ENCODE measurements at regions not wholly inside any gene's neighbourhood (a gene's known extent, or its start where the extent isn't known, plus 50 kb on each side); places are given as distances from the start of the nearest gene placed in this dataset.
A peak's percentile ranks its signal among the peaks of the same experiment; 100 is the strongest.
"Not testable (repeated sequence)": the region's sequence is repeated elsewhere in the genome, so short reads cannot be mapped to it uniquely, and the experiment has no call there.

DNA sequence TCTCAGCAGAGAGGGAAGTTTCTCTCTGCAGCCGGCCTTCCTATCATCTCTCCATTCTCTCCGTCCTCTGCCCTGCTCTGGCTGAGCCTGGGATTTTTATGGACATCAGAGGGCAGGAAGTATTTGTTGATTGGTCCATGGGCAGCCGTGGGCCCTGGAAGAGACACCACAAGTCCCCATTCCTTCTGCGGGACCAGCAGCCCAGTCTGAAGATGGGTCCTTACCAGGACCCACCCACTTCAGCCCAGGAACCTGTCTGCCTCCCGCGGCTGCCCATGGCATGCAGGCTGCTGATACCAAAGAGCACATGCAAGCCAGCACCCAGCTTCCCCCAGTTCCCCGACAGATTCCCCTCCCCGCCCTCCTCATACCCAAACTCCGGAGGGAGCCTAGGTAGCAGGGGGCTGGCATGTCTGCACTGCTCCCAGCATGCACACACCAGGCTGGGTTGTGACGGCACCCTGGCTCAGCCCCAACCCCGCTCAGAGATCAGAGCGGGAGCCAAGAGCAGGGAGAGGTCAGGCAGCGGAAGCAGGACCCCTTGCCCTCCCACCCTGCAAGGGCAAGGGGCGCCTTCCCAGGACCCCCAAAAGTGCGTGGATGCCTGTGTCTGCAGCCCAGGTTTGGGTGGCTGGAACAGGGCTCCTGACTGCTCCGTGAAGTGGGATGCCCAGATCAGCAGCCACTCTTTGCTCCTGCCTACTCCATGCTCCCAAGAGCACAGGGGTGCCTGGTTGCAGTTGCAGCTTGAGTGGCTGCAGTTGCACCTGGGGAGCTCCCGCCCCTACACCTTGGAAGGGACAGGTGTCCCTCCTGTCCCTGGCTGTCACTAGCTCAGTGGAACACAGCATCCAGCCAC, 538.6 kb upstream of the POT1 start:
- no peak for DNase-seq

DNA sequence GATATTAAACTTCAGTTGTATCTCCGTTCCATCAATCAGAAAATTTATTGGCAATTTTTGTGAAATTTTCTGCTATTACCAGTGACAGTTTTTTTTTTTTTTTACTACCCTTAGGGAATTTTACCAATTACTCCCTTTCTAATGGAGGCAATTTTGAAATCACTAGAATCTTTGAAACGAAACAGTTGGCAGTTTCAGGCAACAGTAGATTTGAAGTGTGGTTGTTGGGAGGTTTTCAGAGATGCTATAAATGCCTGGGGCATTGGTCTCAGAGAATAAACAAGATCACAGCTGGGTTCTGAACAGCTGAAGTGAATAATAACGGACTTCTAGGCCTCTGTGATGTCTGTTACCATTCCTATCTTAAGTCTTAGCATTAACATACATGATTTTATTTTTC, 535.9 kb upstream of the POT1 start:
- DNase-seq, result no peak

DNA sequence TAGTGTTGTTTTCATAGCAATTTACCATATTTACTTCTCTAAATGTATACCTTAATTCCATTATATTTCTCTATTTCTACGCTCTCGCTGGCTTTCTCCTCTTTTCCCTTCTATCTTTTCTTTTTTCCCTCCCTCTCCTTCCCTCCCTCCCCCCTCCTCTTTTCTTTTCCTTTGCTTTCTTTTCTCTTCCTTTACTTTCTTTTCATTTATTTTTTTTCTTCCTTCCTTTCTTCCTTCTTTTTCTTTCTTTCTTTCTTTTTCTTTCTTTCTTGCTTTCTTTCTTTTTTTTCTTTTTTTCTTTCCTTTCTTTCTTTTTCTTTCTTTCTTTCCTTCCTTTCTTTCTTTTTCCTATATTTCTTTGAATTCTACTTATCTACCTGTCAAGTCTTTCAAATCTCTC, 533.0 kb upstream of the POT1 start:
- no peak for DNase-seq

DNA sequence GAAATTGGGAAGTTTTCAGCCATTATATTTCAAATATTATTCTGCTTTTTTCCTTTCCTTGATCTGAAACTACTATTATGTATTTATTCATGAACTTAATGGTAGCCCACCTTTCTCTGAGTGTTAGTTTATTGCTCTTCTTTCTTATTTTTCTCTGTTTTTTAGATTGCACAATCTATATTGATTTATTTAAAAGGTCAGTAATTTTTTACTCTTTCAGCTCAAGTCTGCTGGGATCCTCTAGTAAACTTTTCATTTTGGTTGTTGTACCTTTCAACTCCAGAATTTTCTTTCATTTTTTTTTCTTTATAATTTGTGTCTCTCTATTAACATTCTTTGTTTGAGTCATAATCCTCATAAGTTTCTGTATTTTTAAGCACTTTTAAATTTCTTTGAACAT, 529.4 kb upstream of the POT1 start:
- no peak for DNase-seq

DNA sequence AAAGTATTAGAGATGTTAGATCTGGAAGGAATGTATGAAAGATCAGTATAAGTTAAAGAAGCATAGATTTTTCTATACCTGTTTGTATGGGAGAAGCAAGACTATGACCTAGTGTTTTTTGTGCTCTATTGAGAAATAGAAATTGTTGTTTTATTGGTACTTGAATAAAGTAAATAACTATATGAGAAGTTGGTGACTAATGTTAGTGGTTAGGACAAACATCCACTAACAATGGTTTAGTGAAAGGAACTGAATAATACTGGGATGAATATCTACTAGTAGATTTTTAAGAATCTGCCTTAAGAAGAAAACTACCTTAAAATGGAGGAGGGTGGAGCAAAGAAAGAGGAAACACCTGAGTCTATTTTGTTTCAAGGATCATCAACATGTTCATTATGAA, 521.1 kb upstream of the POT1 start:
- no peak for DNase-seq

DNA sequence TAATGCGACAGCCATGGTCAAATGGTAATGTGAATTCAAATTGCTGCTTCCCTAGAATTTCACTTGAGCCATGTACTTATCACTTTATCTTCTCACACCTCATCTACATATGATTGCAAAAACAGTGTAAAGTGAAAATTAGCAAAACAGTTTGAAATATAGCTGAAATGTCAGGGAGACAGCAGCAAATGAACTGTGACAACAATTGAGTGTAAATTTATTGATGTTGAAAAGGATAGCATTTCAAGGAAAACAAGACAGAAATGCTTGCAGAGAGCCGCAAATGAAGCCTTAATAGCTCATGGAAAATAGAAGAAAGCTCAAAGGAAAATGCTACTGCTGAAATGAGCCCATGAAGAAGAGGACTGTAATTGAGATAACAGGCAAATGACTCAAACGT, 516.2 kb upstream of the POT1 start:
- DNase-seq, result peak; percentile 24 to 61

DNA sequence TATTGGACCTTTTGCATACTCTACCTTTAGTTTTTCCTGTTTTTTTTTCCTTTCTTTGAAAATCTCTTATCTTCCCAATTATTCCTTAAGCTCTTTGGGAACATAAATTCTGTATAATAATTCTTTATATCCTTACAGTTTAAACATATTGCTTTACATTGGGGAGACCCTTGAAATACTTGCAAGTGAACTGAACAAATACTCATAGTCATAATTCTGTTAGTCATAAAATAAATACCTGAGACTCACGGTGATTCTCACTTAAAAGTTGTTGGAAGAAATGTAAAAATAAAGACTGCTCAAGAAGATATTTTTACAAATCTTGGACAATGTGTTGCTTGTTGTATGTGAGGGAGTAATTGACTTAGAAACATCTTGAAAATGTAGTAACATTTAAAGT, 515.2 kb upstream of the POT1 start:
- no peak for DNase-seq

DNA sequence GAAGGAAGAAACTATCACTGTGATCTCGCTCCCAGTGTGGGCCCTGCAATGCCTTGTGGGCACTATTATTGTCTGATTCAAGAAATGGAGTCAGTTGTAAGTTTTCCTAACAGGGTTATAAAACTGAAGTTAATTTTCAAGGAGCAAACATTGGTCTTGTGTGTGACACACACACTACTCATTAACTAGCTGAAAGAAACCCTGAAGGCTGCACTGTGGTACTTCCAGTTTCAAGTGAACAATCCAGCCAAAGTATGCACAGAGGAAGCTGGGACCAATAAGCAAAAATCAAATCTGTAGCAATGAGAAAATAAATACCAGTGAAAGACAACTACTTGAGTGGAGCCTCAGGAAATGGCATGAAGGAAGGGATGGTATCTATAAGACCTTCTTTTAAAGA, 506.6 kb upstream of the POT1 start:
- DNase-seq, result no peak

DNA sequence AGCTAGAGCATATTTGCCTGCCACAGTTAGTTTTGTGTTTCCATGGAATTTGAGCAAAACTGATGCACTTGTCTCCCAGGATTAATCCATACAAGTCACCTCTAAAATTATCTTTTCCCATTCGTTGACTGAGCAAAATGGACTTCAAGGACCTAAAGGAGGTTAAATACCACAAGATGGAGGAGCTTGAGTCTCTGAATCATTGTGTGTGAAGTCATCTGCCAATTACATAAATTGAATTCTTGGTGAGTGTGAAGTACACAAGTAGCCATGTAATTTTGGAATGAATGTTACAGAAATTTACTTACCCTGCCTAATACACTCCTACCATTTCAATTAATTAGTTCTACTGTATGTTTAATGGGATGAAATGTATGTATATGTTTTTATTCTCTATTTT, 501.7 kb upstream of the POT1 start:
- no peak for DNase-seq

DNA sequence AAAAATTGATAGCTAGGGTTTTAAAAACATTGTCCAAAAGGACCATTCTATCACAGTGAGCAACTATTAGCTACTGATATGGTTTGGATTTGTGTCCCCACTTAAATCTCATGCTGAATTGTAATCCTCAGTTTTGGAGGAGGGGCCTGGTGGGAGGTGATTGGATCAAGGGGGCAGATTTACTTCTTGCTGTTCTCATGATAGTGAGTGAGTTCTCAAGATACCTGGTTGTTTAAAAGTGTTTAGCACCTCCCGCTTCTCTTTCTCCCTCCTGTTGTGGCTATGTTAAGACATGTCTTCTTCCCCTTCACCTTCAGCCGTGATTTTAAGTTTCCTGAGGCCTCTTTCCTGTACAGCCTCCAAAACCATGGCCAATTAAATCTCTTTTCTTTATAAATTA, 500.4 kb upstream of the POT1 start:
- DNase-seq, result no peak

DNA sequence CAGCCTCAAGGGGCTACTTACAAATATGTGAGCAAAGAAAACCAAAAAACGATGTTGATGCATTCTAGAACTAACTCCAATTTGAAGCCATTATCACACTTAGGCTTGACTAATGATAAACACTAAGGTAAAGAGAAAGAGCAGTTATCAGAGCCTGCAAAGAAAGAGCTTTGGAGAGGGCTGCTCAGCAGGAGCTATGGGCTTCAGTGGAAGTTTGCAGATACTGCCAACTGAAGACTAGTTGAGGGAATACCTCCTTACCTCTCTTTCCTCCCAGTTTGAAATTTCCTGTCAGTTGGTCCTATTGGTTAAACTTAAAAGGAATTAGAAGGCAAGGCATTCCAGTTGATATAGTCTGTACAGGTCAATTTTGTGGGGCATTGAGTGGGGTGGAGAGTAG, 498.1 kb upstream of the POT1 start:
- no peak for DNase-seq

DNA sequence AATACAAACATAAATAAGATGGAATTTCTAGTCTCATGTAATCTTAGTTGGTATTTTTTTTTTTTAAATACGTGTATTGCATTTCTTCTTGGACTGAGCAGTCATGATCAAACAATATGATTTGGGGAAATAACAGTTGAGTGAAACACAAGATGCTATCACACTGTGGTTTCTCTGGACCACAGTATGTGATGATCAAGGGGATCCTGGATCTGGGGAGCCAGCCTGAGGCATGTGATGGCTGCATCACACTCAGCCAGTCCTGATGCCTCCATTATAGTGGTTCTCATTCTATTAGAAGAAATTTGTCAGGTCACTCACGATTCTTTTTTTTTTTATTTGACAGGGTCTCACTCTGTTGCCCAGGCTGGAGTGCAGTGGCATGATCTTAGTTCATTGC, 495.9 kb upstream of the POT1 start:
- no peak for DNase-seq

DNA sequence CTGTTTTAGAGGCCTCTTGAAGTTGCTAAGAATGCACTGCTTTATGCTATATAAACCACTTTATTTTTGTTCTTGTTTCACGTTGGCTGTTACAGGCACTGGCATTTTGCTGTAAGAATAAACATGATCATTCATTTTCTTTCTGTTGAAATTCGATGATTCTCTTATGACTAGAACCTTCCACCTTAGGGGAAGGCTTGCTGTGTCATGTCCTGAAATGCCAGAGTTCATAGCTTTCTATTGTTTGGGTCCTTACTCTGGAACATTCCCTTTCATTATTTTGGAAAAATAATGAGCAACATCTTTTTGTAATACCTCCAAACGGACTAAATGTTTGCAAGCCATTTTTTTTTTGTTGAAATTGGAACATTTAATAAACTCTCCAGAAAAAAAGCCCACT, 495.1 kb upstream of the POT1 start:
- no peak for DNase-seq

DNA sequence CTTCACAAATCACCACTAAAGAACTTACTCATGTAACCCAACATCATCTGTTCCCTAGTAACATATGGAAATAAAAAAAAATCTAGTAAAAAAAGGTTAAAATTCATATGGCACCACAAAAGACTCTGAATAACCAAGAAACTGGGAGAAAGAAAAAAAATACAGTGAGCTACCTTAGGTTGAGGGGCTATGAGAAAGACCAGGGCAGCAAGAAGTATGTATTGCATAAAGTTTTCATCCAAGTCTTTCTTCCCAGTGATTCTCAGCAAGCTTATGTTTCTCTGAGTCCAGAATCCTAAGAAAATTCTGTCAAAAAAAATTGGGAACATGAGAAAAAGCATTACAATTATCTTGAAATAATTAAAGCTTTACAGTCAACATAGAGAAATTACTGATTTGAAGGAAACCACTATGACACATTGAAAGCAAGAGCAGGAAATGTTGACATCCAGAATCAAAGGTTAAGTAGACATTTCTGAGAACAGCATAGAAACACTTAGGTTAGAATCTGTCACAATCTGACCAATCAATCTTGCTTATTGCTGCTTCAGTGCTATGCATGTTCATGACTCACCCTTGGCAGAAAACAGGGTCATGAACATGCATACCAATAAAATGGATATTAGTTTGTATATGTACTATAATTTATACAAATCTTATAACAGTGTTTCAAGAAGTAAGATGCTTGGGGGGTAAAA, 494.0 kb upstream of the POT1 start:
- no peak for DNase-seq

DNA sequence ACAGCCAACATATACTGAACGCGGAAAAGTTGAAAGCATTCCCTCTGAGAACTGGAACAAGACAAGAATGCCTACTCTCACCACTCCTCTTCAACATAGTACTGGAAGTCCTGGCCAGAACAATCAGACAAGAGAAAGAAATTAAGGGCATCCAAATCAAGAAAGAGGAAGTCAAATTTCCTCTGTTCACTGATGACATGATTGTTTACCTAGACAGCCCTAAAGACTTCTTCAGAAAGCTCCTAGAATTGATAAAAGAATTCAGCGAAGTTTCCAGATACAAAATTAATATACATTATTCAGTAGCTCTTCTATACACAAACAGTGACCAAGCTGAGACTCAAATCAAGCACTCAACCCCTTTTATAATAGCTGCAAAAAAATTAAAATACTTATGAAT, 491.8 kb upstream of the POT1 start:
- not testable (repeated sequence) for DNase-seq

DNA sequence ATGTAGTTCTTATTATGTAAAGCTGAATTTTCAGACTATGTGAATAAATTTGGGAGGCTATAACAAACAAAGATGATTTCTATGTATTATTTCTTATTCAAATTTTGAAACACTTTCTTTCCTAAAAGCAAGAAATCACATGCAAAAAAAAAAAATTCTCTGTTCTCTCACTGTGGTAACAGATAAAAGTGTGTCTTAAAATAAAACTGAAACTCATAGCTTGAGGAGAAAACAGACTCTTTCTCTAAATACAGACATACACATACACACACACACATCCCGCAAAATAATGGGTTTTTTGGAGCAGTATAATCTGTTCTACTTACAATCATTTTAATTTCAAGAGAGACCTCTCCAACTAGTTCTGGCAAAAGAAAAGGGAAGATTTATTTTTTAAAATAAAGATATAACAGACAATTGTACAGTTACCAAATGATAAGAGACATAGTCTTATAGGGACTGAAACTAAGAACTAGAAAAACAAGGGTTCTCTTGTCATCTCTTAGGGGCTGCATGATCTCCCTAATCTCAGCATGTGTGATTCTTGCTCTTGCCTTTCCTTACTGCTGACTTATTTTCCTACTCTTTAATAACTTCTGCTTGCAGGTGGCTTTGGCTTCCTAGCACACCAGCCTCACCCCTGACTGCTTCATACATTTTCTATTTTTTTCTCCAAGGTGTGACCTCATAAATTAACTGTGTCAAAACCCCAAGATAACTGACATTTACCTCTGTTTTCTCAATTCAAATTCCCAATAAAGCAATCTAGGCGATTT, 483.5 kb upstream of the POT1 start:
- no peak for DNase-seq

DNA sequence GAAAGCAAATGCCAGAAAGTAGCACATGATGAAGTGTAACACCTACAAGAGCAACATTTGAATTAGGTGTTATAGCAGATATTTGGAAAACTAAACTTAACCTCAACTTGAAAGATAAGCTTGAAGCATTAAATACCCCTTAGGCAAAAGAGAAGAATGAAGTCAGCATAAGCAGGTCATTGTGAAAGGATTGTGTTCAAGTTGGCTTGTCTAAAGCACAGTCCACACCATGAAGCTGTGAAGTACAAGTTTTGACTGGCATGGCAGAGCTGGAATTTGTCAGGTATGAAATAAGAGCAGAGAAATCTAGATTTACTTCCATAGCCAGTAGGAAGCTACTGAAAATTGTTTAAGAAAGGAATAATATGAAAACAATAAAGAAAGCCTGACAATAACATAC, 480.3 kb upstream of the POT1 start:
- DNase-seq, result no peak

DNA sequence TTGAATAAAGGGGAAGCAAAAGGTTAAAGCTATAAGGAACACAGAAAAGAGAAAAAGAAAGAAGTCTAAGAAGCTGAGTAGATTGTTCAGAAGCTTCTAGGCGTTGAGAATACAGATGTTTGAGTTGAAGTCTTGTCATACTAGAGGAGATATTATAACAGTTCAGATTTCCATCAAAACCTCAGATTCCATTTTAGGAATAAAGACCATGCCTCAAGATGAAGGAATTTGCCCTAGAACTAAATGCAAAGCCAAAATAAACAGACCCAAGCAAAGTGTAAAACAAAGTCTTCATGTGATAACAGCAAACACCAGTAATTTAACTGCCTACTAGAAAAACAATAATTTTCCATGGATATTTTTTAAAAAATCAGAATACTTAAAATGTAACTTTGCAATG, 476.5 kb upstream of the POT1 start:
- DNase-seq, result no peak

DNA sequence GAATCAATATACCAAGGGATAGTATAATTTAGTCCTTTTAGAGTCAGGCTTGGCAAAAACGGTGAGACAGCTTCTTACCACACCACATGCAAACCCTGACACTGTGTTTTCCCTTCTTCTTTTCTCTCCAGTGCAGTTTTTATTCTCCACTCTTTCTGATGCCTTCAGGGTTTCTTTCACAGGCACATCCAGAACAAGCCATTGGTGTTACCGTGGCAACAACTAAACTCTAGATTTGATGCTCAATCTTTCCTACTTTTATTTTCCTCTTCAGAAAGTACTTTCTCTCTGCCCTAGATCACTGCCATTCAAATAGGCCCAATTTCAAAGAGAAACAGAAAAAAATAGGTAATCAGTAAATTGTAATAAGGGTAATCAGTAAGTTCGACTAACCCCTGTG, 469.8 kb upstream of the POT1 start:
- DNase-seq, result no peak

DNA sequence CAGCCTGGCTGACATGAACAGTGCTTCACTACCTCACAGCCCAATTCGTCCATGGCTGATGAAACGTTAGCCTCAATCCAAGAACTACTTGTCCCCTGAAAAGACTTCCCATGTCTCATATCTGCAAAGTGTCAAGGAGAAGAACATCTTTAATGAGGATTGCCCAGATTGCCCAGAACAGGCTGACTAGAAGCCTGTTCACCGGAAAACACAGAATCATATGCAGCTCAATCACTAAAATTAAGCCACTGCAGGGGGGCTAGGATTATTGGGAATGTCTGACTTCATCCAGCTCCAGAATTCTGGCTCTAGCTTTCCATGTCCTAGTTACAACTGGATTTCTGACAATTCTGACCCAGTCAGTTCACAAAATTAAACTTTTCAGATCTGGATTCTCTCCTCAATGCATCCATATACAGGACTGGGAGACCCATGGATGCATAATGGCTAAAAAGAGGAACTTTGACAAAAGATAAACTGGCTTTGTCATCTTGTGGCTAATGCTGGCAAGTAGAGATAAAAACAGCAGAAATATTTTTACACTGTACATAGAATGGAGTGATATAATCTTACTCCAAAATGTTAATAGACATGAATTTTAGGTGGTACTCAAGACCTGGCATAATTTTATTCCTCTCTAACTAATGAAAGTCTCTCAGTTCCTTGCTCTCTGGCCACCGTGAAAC, 467.0 kb upstream of the POT1 start:
- no peak for DNase-seq

DNA sequence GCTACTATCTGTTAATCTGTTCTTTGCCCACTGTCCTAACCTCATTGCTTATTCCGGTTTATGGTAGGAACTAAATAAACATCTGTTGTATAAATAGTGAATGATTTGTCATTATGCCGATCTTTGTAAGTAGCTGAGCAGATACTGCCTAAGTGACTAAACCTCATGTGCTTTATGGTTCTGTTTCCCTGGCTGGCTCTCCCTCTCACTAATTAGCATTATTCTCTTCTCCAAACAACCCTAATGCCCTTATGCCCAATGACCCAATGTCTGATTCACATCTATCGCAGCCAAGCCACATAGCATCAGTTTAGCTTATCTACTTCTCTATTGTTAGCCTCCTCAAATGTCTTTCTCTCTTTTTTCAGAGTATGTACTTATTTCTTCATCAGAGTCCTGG, 462.3 kb upstream of the POT1 start:
- DNase-seq, result no peak

DNA sequence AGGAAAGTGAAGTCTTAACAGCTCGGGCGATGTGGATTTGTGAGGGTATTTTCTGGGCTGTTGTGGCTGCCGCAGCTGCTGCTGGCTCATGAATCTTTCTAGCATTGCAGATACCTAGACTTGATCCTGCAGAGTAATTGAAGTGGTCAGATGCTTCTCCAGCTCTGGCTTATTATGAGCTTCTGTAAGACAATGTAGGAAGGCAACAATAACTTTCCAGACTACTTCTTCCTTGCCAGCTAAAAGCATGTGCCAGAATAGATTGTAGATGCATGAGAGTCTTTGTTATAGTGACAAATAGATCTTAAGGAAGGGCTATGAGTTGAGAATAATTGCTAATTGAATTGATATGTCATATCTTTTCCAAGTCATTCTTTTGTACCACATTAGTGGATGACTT, 461.4 kb upstream of the POT1 start:
- no peak for DNase-seq

Measured in right lung (tissue), 2 donors.